ENCODE measurements at regions not wholly inside any gene's neighbourhood (a gene's known extent, or its start where the extent isn't known, plus 50 kb on each side); places are given as distances from the start of the nearest gene placed in this dataset.

- TF ChIP-seq CTCF (IDR thresholded peaks at IDR 0.05) (no peak), POLR2A (IDR thresholded peaks at IDR 0.05) (no peak)
Measured at GRCh38 chr1:39110882-39111281, 84.7 kb downstream of the NDUFS5 start.
